Astrocyte (in vitro differentiated cells and primary cell): ENCODE measurements at regions not wholly inside any gene's neighbourhood (a gene's known extent, or its start where the extent isn't known, plus 50 kb on each side); places are given as distances from the start of the nearest gene placed in this dataset.

ENCODE experiments used
- DNase-seq: peaks from one replicate; pipeline ENCODE4 v3.0.0-alpha.2; 2010; ENCODE audit warnings: low read depth
- FAIRE-seq: peaks from 2 replicates; lab custom pipeline; 2011; peaks lifted over from hg19 to GRCh38; lab: Jason Lieb, UNC
- H2AFZ ChIP-seq: 2 replicates; pipeline ENCODE4 v1.6.0; 2012; ENCODE audit warnings: low read depth, low read length, inconsistent platforms
- H3K27ac ChIP-seq: 2 replicates; pipeline ENCODE4 v1.5.1; 2011; ENCODE audit warnings: low read depth, low read length, inconsistent platforms
- H3K27me3 ChIP-seq: 2 replicates; pipeline ENCODE4 v1.6.0; 2011; ENCODE audit warnings: low read length, inconsistent platforms; ENCODE audit not compliant: insufficient read depth
- H3K36me3 ChIP-seq: 2 replicates; pipeline ENCODE4 v1.5.1; 2011; ENCODE audit warnings: low read length, inconsistent platforms; ENCODE audit not compliant: insufficient read depth
- H3K4me1 ChIP-seq: 2 replicates; pipeline ENCODE4 v1.5.1; 2011; ENCODE audit warnings: low read length, inconsistent platforms; ENCODE audit not compliant: insufficient read depth
- H3K4me2 ChIP-seq: 2 replicates; pipeline ENCODE4 v1.6.0; 2012; ENCODE audit warnings: low read length, inconsistent platforms
- H3K4me3 ChIP-seq: 2 replicates; pipeline ENCODE4 v1.5.1; 2011; ENCODE audit warnings: low read depth, mild to moderate bottlenecking, low read length, inconsistent platforms; ENCODE audit not compliant: insufficient read depth
- H3K79me2 ChIP-seq: 2 replicates; pipeline ENCODE4 v1.6.0; 2012; ENCODE audit warnings: mild to moderate bottlenecking, low read length, inconsistent platforms; ENCODE audit not compliant: insufficient read depth
- H3K9ac ChIP-seq: 2 replicates; pipeline ENCODE4 v1.6.0; 2012; ENCODE audit warnings: mild to moderate bottlenecking, low read length, inconsistent platforms
- H3K9me3 ChIP-seq: 2 replicates; pipeline ENCODE4 v1.5.1; 2012; ENCODE audit warnings: low read depth, mild to moderate bottlenecking, low read length, inconsistent platforms; ENCODE audit not compliant: insufficient read depth
- H4K20me1 ChIP-seq: 2 replicates; pipeline ENCODE4 v1.6.0; 2012; ENCODE audit warnings: low read length, inconsistent platforms; ENCODE audit not compliant: insufficient read depth
- H3K27ac Mint-ChIP-seq: one replicate; pipeline ENCODE4 v1.8.0; 2021; ENCODE audit warnings: mild to moderate bottlenecking, mixed read lengths; ENCODE audit not compliant: unreplicated experiment
- H3K27me3 Mint-ChIP-seq: one replicate; pipeline ENCODE4 v1.8.0; 2021; ENCODE audit warnings: low read depth, mixed read lengths; ENCODE audit not compliant: unreplicated experiment
- H3K36me3 Mint-ChIP-seq: one replicate; pipeline ENCODE4 v1.8.0; 2021; ENCODE audit warnings: low read depth, mixed read lengths; ENCODE audit not compliant: unreplicated experiment
- H3K4me1 Mint-ChIP-seq: one replicate; pipeline ENCODE4 v1.8.0; 2021; ENCODE audit warnings: low read depth, mixed read lengths; ENCODE audit not compliant: unreplicated experiment
- H3K4me3 Mint-ChIP-seq: one replicate; pipeline ENCODE4 v1.8.0; 2021; ENCODE audit warnings: mild to moderate bottlenecking, moderate library complexity, mixed read lengths; ENCODE audit not compliant: unreplicated experiment
- H3K9me3 Mint-ChIP-seq: one replicate; pipeline ENCODE4 v1.8.0; 2021; ENCODE audit warnings: mild to moderate bottlenecking, mixed read lengths; ENCODE audit not compliant: unreplicated experiment
- CTCF ChIP-seq: IDR thresholded peaks from 2 replicates; pipeline ENCODE4 v1.5.1; 2011; ENCODE audit warnings: low read depth, mild to moderate bottlenecking, inconsistent platforms, low read length, moderate library complexity; ENCODE audit not compliant: insufficient read depth
- EZH2 ChIP-seq: IDR thresholded peaks from 2 replicates; pipeline ENCODE4 v1.6.1; 2012; ENCODE audit warnings: mild to moderate bottlenecking, low read length, inconsistent platforms; ENCODE audit not compliant: insufficient read depth

- no peak overlapping the region for H3K27ac Mint-ChIP-seq
- no peaks in the 10 kb centered on the region for H3K9me3 ChIP-seq
- peaks cover 3% of the 10 kb centered on the region for H3K4me1 Mint-ChIP-seq
- H3K9me3 Mint-ChIP-seq: peaks cover 5% of the 10 kb centered on the region
- H3K36me3 ChIP-seq: no peaks in the 10 kb centered on the region
- H3K27me3 Mint-ChIP-seq: peaks cover 19% of the 10 kb centered on the region
- FAIRE-seq: no peak
- H3K79me2 ChIP-seq: no peaks in the 10 kb centered on the region
- no peaks in the 10 kb centered on the region for H4K20me1 ChIP-seq
- H2AFZ ChIP-seq: no peak overlapping the region
- H3K27me3 ChIP-seq: no peaks in the 10 kb centered on the region
- H3K36me3 Mint-ChIP-seq: peaks cover 3% of the 10 kb centered on the region
- no peak overlapping the region for H3K4me2 ChIP-seq
- H3K4me3 Mint-ChIP-seq: no peak overlapping the region
- no peaks in the 10 kb centered on the region for H3K4me1 ChIP-seq
- H3K4me3 ChIP-seq: no peak overlapping the region
- DNase-seq: no peak
- TF ChIP-seq EZH2 (no peak), CTCF (no peak)
- H3K9ac ChIP-seq: no peak overlapping the region
- H3K27ac ChIP-seq: no peak overlapping the region
Measured at GRCh38 chr12:105554856-105555255, 224.4 kb downstream of the C12orf75 start.

- no peaks in the 10 kb centered on the region for H3K9me3 ChIP-seq
- Mint-ChIP-seq H3K36me3 (peaks cover 4% of the 10 kb centered on the region), H3K9me3 (peaks cover 7% of the 10 kb centered on the region), H3K27me3 (peaks cover 19% of the 10 kb centered on the region), H3K4me1 (peaks cover 3% of the 10 kb centered on the region), H3K27ac (no peak overlapping the region), H3K4me3 (no peak overlapping the region)
- no peak overlapping the region for H3K4me2 ChIP-seq
- H3K79me2 ChIP-seq: no peaks in the 10 kb centered on the region
- no peak for DNase-seq
- H3K36me3 ChIP-seq: no peaks in the 10 kb centered on the region
- H3K9ac ChIP-seq: no peak overlapping the region
- H3K27me3 ChIP-seq: no peaks in the 10 kb centered on the region
- no peak for FAIRE-seq
- H4K20me1 ChIP-seq: no peaks in the 10 kb centered on the region
- H2AFZ ChIP-seq: no peak overlapping the region
- no peak for TF ChIP-seq EZH2
- TF ChIP-seq CTCF: no peak
- H3K4me1 ChIP-seq: no peaks in the 10 kb centered on the region
- no peak overlapping the region for H3K27ac ChIP-seq
- H3K4me3 ChIP-seq: no peak overlapping the region
Measured at GRCh38 chr12:105555556-105556295, 225.2 kb downstream of the C12orf75 start.

- H4K20me1 ChIP-seq: no peaks in the 10 kb centered on the region
- H3K36me3 Mint-ChIP-seq: peaks cover 2% of the 10 kb centered on the region
- no peaks in the 10 kb centered on the region for H3K9me3 ChIP-seq
- no peaks in the 10 kb centered on the region for H3K36me3 ChIP-seq
- peaks cover 14% of the 10 kb centered on the region for H3K4me1 Mint-ChIP-seq
- H3K27me3 ChIP-seq: no peaks in the 10 kb centered on the region
- H3K27ac Mint-ChIP-seq: no peak overlapping the region
- H3K9me3 Mint-ChIP-seq: peaks cover 3% of the 10 kb centered on the region
- no peaks in the 10 kb centered on the region for H3K79me2 ChIP-seq
- no peak overlapping the region for H3K4me3 Mint-ChIP-seq
- TF ChIP-seq CTCF: no peak
- TF ChIP-seq EZH2: no peak
- H3K4me2 ChIP-seq: no peak overlapping the region
- peaks cover 10% of the 10 kb centered on the region for H3K27me3 Mint-ChIP-seq
- no peak overlapping the region for H2AFZ ChIP-seq
- DNase-seq: no peak
- FAIRE-seq: no peak
- H3K4me1 ChIP-seq: peaks cover 18% of the 10 kb centered on the region
- no peak overlapping the region for H3K9ac ChIP-seq
- H3K27ac ChIP-seq: no peak overlapping the region
- no peak overlapping the region for H3K4me3 ChIP-seq
Measured at GRCh38 chr12:105559310-105559709, 228.8 kb downstream of the C12orf75 start.
